Endothelial cell of umbilical vein (primary cell): ENCODE measurements at regions not wholly inside any gene's neighbourhood (a gene's known extent, or its start where the extent isn't known, plus 50 kb on each side); places are given as distances from the start of the nearest gene placed in this dataset.

Source experiments
- EZH2 ChIP-seq: IDR thresholded peaks from 2 replicates; pipeline ENCODE4 v1.6.1; 2012; ENCODE audit warnings: borderline replicate concordance, low read depth, mild to moderate bottlenecking, moderate library complexity, low read length, inconsistent platforms; ENCODE audit not compliant: severe bottlenecking
- POLR2A ChIP-seq: IDR thresholded peaks from 2 replicates; pipeline ENCODE4 v1.6.1; 2012; ENCODE audit warnings: low read depth, mild to moderate bottlenecking, control low read depth, low read length
- POLR2AphosphoS5 ChIP-seq: IDR thresholded peaks from 2 replicates; pipeline ENCODE4 v1.6.1; 2012; ENCODE audit warnings: low read depth, mild to moderate bottlenecking, control low read depth, low read length, moderate library complexity; ENCODE audit not compliant: insufficient read depth
- TF ChIP-seq, protein P1 (sequence below), 2 donors: IDR thresholded peaks; 1 replicate in 1 of 2; 2 replicates in 1 of 2; pipeline ENCODE4 v1.5.1; 2011; ENCODE audit warnings: low read length in 2 of 2, mild to moderate bottlenecking in 2 of 2, moderate library complexity in 2 of 2, control low read depth in 1 of 2, inconsistent platforms in 1 of 2, low read depth in 1 of 2; ENCODE audit not compliant: insufficient read depth in 1 of 2; ENCODE audit errors: extremely low read depth in 1 of 2

- no peak for TF ChIP-seq POLR2AphosphoS5
- TF ChIP-seq, protein P1, sequence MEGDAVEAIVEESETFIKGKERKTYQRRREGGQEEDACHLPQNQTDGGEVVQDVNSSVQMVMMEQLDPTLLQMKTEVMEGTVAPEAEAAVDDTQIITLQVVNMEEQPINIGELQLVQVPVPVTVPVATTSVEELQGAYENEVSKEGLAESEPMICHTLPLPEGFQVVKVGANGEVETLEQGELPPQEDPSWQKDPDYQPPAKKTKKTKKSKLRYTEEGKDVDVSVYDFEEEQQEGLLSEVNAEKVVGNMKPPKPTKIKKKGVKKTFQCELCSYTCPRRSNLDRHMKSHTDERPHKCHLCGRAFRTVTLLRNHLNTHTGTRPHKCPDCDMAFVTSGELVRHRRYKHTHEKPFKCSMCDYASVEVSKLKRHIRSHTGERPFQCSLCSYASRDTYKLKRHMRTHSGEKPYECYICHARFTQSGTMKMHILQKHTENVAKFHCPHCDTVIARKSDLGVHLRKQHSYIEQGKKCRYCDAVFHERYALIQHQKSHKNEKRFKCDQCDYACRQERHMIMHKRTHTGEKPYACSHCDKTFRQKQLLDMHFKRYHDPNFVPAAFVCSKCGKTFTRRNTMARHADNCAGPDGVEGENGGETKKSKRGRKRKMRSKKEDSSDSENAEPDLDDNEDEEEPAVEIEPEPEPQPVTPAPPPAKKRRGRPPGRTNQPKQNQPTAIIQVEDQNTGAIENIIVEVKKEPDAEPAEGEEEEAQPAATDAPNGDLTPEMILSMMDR (IDR thresholded peaks at IDR 0.05; ENCODE audit: extremely low read depth in 1 of 2, insufficient read depth in 1 of 2, low read depth in 1 of 2, low read length in 2 of 2) = no peak
- no peak for TF ChIP-seq POLR2A
- no peak for TF ChIP-seq EZH2
Measured at GRCh38 chr5:82817897-82818676, 259.1 kb downstream of the TMEM167A start.
